GM21723 (cell line): ENCODE measurements at regions not wholly inside any gene's neighbourhood (a gene's known extent, or its start where the extent isn't known, plus 50 kb on each side); places are given as distances from the start of the nearest gene placed in this dataset.
A peak's percentile ranks its signal among the peaks of the same experiment; 100 is the strongest.
"Not testable (repeated sequence)": the region's sequence is repeated elsewhere in the genome, so short reads cannot be mapped to it uniquely, and the experiment has no call there.

Experiments used
- ATAC-seq: cut with Tn5 transposase; IDR thresholded peaks from one replicate; pipeline ENCODE4 v1.9.1; 2021; ENCODE audit warnings: mild to moderate bottlenecking, moderate library complexity; ENCODE audit not compliant: unreplicated experiment

GRCh38 chr4:42282081-42282901 is 115.0 kb upstream of the SHISA3 start:
- ATAC-seq, result peak; percentile 91

- ATAC-seq, result no peak
Measured at GRCh38 chr4:42284030-42284429, 113.3 kb upstream of the SHISA3 start.

GRCh38 chr4:42288876-42289275 is 108.4 kb upstream of the SHISA3 start:
- not testable (repeated sequence) for ATAC-seq

- ATAC-seq, result not testable (repeated sequence)
Measured at GRCh38 chr4:42292192-42292591, 105.1 kb upstream of the SHISA3 start.

- ATAC-seq, result no peak
Measured at GRCh38 chr4:42293967-42294813, 103.1 kb upstream of the SHISA3 start.

GRCh38 chr4:42296196-42296595 is 101.1 kb upstream of the SHISA3 start:
- ATAC-seq, result no peak

GRCh38 chr4:42302348-42302747 is 94.9 kb upstream of the SHISA3 start:
- no peak for ATAC-seq

- no peak for ATAC-seq
Measured at GRCh38 chr4:42306221-42307109, 90.8 kb upstream of the SHISA3 start.

GRCh38 chr4:42308247-42308646 is 89.0 kb upstream of the SHISA3 start:
- no peak for ATAC-seq

- no peak for ATAC-seq
Measured at GRCh38 chr4:42309361-42310260, 87.7 kb upstream of the SHISA3 start.

GRCh38 chr4:42310358-42310757 is 86.9 kb upstream of the SHISA3 start:
- no peak for ATAC-seq

GRCh38 chr4:42310806-42311205 is 86.5 kb upstream of the SHISA3 start:
- ATAC-seq, result no peak

- no peak for ATAC-seq
Measured at GRCh38 chr4:42311591-42311990, 85.7 kb upstream of the SHISA3 start.

- ATAC-seq, result not testable (repeated sequence)
Measured at GRCh38 chr4:42313420-42313819, 83.9 kb upstream of the SHISA3 start.

GRCh38 chr4:42313872-42314271 is 83.4 kb upstream of the SHISA3 start:
- no peak for ATAC-seq

GRCh38 chr4:42315231-42315630 is 82.1 kb upstream of the SHISA3 start:
- ATAC-seq, result no peak

GRCh38 chr4:42320822-42321388 is 76.4 kb upstream of the SHISA3 start:
- peak; percentile 96 for ATAC-seq

- ATAC-seq, result no peak
Measured at GRCh38 chr4:42326040-42326439, 71.2 kb upstream of the SHISA3 start.

- no peak for ATAC-seq
Measured at GRCh38 chr4:42326524-42326923, 70.8 kb upstream of the SHISA3 start.

GRCh38 chr4:42327323-42327722 is 70.0 kb upstream of the SHISA3 start:
- ATAC-seq, result no peak
